ENCODE measurements at regions not wholly inside any gene's neighbourhood (a gene's known extent, or its start where the extent isn't known, plus 50 kb on each side); places are given as distances from the start of the nearest gene placed in this dataset.
"Not testable (repeated sequence)": the region's sequence is repeated elsewhere in the genome, so short reads cannot be mapped to it uniquely, and the experiment has no call there.

DNA sequence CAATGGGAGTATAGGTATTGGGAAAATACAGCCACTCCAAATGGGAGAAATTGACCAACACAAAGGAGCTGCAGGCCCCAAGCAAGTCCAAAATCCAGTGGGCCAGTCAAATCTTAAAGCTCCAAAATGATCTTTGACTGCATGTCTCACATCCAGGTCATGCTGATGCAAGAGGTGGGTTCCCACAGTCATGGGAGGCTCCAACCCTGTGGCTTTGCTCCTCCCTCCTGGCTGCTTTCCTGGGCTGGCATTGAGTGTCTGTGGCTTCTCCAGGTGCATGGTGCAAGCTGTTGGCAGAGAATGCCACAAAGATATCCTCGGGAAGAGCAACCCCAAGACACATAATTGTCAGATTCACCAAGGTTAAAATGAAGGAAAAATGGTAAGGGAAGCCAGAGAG lies 80.8 kb downstream of the IGLL5 start:
- Histone ChIP-seq H3K9me3 (ENCODE audit: control insufficient read depth in 2 of 2, low read length in 2 of 2) (no peaks in the 10 kb centered on the region), H3K27me3 (ENCODE audit: control insufficient read depth, insufficient read depth, low read length) (peaks cover 26% of the 10 kb centered on the region), H3K4me1 (ENCODE audit: control insufficient read depth, insufficient read depth, low read length, poor library complexity, severe bottlenecking) (no peaks in the 10 kb centered on the region), H3K27ac (ENCODE audit: insufficient read depth, low read length, poor library complexity, severe bottlenecking) (no peak overlapping the region), H3K36me3 (ENCODE audit: control insufficient read depth, insufficient read depth, low read length) (no peaks in the 10 kb centered on the region), H3K4me3 (ENCODE audit: low read depth, low read length) (no peak overlapping the region)
- Mint-ChIP-seq H3K9me3 (peaks cover 0 to 7% (median 1%) of the 10 kb centered on the region in 7 donors), H3K36me3 (no peaks in the 10 kb centered on the region), H3K4me3 (no peak overlapping the region), H3K27me3 (peaks cover 51% of the 10 kb centered on the region), H3K4me1 (no peaks in the 10 kb centered on the region), H3K27ac (no peak overlapping the region)
- no peak for DNase-seq
- ATAC-seq (ENCODE audit: low read depth in 2 of 2), result no peak

DNA sequence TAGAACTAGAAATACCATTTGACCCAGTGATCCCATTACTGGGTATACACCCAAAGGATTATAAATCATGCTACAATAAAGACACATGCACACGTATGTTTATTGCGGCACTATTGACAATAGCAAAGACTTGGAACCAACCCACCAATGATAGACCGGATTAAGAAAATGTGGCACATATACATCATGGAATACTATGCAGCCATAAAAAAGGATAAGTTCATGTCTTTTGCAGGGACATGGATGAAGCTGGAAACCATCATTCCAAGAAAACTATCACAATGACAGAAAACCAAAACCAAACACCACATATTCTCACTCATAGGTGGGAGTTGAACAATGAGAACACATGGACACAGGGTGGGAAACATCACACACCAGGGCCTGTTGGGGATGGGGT lies 85.0 kb downstream of the IGLL5 start:
- not testable (repeated sequence) for H3K4me3 ChIP-seq (ENCODE audit: low read depth, low read length); H3K36me3 Mint-ChIP-seq; H3K27ac ChIP-seq (ENCODE audit: insufficient read depth, low read length, poor library complexity, severe bottlenecking); H3K9me3 ChIP-seq (ENCODE audit: control insufficient read depth in 2 of 2, low read length in 2 of 2); H3K4me3 Mint-ChIP-seq; H3K4me1 Mint-ChIP-seq; H3K27ac Mint-ChIP-seq; H3K36me3 ChIP-seq (ENCODE audit: control insufficient read depth, insufficient read depth, low read length); ATAC-seq (ENCODE audit: low read depth in 2 of 2); DNase-seq; H3K9me3 Mint-ChIP-seq; H3K4me1 ChIP-seq (ENCODE audit: control insufficient read depth, insufficient read depth, low read length, poor library complexity, severe bottlenecking)
- H3K27me3 ChIP-seq (ENCODE audit: control insufficient read depth, insufficient read depth, low read length), result peaks cover 11% of the 10 kb centered on the region
- peaks cover 38% of the 10 kb centered on the region for H3K27me3 Mint-ChIP-seq

DNA sequence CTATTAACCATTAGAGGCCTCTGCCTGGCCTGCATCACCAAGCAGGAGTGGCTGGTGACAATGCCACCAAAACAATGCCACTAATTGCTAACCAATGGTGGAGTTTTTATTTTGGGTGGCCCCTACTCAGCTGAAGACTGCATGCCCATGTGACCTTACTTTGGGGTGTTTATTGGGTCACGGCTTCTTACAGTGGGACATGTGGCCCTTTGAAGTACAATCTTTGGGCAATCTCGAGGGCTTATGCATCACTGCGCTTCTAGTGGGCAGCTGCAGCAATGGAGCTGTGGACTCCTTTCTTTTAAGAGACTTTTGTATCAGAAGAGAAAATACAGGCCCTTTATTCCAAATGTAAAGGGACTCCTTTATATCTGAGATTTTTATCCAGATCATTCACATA lies 85.7 kb downstream of the IGLL5 start:
- Histone ChIP-seq H3K27ac (ENCODE audit: insufficient read depth, low read length, poor library complexity, severe bottlenecking) (no peak overlapping the region), H3K4me3 (ENCODE audit: low read depth, low read length) (no peak overlapping the region), H3K36me3 (ENCODE audit: control insufficient read depth, insufficient read depth, low read length) (no peaks in the 10 kb centered on the region), H3K27me3 (ENCODE audit: control insufficient read depth, insufficient read depth, low read length) (peaks cover 5% of the 10 kb centered on the region), H3K4me1 (ENCODE audit: control insufficient read depth, insufficient read depth, low read length, poor library complexity, severe bottlenecking) (no peaks in the 10 kb centered on the region), H3K9me3 (ENCODE audit: control insufficient read depth in 2 of 2, low read length in 2 of 2) (no peaks in the 10 kb centered on the region)
- Mint-ChIP-seq H3K9me3 (peaks cover 0 to 7% (median 1%) of the 10 kb centered on the region in 7 donors), H3K4me1 (no peaks in the 10 kb centered on the region), H3K27ac (no peak overlapping the region), H3K27me3 (peaks cover 35% of the 10 kb centered on the region), H3K4me3 (no peak overlapping the region), H3K36me3 (no peaks in the 10 kb centered on the region)
- ATAC-seq (ENCODE audit: low read depth in 2 of 2) (no peak), DNase-seq (no peak)

DNA sequence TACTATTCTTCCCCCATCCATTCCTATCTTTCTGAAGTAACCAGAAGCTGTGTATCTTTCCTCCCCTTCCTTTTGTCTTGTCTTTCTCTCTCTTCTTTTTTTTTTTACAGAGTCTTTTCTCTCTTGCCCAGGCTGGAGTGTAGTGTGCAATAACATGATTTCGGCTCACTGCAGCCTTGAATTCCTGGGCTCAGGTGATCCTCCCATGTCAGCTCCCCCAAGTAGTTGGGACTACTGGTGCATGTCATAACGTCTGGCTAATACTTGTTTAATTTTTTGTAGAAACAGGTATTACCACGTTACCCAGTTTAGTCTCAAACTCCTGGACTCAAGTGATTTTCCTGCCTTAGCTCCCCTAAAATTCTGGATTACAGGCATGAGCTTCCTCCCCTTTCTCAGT lies 86.5 kb downstream of the IGLL5 start:
- Mint-ChIP-seq H3K9me3 (peaks cover 0 to 7% (median 3%) of the 10 kb centered on the region in 7 donors), H3K4me3 (no peak overlapping the region), H3K27ac (no peak overlapping the region), H3K27me3 (peaks cover 32% of the 10 kb centered on the region), H3K36me3 (no peaks in the 10 kb centered on the region), H3K4me1 (no peaks in the 10 kb centered on the region)
- Histone ChIP-seq H3K9me3 (ENCODE audit: control insufficient read depth in 2 of 2, low read length in 2 of 2) (no peaks in the 10 kb centered on the region), H3K27me3 (ENCODE audit: control insufficient read depth, insufficient read depth, low read length) (peaks cover 7% of the 10 kb centered on the region), H3K27ac (ENCODE audit: insufficient read depth, low read length, poor library complexity, severe bottlenecking) (no peak overlapping the region), H3K36me3 (ENCODE audit: control insufficient read depth, insufficient read depth, low read length) (no peaks in the 10 kb centered on the region), H3K4me3 (ENCODE audit: low read depth, low read length) (no peak overlapping the region), H3K4me1 (ENCODE audit: control insufficient read depth, insufficient read depth, low read length, poor library complexity, severe bottlenecking) (no peaks in the 10 kb centered on the region)
- DNase-seq (no peak), ATAC-seq (ENCODE audit: low read depth in 2 of 2) (no peak)

DNA sequence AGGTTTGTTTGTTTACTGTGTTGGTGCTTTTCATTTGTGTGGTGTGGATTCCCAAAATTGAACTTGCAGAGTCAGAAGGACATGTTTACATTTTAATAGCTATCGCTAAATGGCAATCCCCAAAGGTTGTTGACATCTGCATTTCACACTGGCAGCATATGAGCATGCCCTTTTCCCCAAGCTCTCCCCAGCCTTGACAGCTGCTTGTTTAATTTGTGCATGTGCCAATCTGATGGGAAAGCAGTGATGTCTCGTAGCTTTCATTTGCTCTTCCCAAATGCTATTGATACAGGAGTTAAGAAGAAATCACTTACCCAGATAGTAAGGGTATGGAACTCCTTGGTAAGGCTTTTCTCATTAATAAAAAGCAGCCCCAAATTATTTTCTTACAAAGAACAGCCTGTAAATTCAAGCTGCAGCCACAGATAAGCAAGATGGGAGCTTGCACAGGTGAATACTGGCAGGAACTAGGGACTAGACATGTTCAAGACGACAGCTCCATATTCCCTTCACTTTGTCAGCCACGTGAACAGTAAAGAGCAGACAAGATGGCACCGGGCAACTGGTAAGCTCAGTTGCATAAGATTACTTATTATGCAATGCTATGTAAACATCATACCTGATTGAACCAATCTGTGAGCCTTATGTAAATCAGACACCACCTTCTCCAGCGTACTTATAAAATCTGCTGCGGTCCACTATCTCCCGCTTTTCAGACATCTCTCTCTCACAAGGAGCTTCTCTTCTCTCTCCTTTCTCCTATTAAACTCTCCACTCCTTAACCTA lies 87.4 kb downstream of the IGLL5 start:
- H3K9me3 Mint-ChIP-seq, result peaks cover 0 to 7% (median 3%) of the 10 kb centered on the region in 7 donors
- Histone ChIP-seq H3K36me3 (ENCODE audit: control insufficient read depth, insufficient read depth, low read length) (no peaks in the 10 kb centered on the region), H3K4me1 (ENCODE audit: control insufficient read depth, insufficient read depth, low read length, poor library complexity, severe bottlenecking) (no peaks in the 10 kb centered on the region), H3K27ac (ENCODE audit: insufficient read depth, low read length, poor library complexity, severe bottlenecking) (no peak overlapping the region), H3K9me3 (ENCODE audit: control insufficient read depth in 2 of 2, low read length in 2 of 2) (peaks cover 3 to 4% of the 10 kb centered on the region in 2 experiments), H3K4me3 (ENCODE audit: low read depth, low read length) (no peak overlapping the region), H3K27me3 (ENCODE audit: control insufficient read depth, insufficient read depth, low read length) (peaks cover 7% of the 10 kb centered on the region)
- ATAC-seq (ENCODE audit: low read depth in 2 of 2) (no peak), DNase-seq (no peak)
- no peaks in the 10 kb centered on the region for H3K36me3 Mint-ChIP-seq
- no peak overlapping the region for H3K4me3 Mint-ChIP-seq
- no peaks in the 10 kb centered on the region for H3K4me1 Mint-ChIP-seq
- no peak overlapping the region for H3K27ac Mint-ChIP-seq
- H3K27me3 Mint-ChIP-seq, result peaks cover 23% of the 10 kb centered on the region

DNA sequence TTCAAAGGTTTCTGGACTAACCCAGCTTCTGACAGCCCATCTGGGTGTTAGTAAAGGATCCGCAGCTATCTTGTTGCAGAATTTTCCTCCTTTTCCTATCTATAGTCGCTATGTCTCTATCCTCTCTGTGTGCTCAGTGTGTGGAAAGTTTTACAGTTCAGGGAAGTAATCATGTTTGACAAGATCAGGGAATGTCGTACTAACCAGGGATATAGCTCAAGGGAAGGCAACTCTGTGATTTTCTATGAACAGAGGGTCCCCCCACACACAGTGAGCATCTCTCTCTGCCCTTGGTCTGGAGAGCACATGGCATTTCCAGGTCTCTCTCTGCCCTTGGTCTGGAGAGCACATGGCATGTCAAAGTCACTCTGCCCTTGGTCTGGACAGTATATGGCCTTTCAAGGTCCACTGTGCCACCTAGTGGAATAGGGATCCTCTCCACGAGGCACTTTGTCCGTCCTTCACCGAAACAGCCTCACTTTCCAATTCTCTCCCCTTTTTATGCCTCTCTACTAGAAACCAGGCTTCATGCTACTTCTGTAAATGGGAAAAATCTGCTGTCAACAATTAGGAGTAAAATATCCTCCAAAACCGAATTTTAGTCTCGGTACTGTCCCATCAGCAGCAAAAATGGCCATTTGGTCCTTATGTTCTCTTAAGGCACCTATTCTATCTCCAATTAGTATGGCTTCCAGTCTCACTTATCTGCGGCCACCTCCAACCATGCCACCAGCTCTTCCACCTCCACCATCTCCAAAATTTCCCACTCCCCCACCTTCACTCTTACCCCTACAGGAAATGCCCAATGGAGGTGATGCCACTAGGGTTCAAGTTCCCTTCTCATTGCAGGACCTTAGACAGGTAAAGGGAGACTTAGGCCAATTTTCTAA lies 88.7 kb downstream of the IGLL5 start:
- no peak overlapping the region for H3K27ac Mint-ChIP-seq

DNA sequence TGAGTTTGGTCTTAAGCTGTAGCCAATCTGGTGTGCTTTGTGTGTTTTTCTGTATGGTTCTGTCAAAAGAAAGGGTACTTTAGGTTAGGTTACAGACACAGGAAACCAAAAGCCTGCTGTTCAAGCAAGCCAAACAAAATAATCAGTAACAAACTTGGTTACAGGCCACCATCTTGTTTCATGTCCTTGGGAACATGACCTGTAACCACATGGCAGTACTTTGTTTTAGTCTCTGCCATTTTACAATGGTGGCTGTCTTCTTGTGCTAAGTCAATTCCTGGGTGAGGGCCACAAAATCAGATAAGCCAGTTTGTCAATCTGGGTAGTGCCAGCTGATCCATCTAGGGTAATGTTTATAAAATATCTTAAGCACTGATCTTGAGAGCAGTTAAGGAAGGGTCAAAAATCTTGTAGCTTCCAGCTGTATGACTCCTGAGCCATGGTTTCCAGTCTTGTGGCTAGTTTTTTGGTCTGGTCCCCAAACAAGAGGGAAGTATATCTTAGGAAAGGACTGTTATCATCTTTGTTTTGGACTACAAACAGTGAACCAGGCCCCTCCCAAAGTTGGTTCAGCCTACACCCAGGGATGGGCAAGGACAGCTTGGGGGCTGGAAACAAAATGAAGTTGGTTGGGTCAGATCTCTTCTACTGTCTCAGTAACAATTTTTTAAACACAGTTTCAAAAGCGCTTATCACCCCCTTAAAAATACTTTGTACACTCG lies 90.0 kb downstream of the IGLL5 start:
- no peak for DNase-seq
- H3K27me3 Mint-ChIP-seq, result peaks cover 24% of the 10 kb centered on the region
- H3K9me3 ChIP-seq (ENCODE audit: control insufficient read depth in 2 of 2, low read length in 2 of 2), result peaks cover 5% of the 10 kb centered on the region in 2 experiments
- H3K4me1 ChIP-seq (ENCODE audit: control insufficient read depth, insufficient read depth, low read length, poor library complexity, severe bottlenecking), result no peaks in the 10 kb centered on the region
- no peaks in the 10 kb centered on the region for H3K36me3 ChIP-seq (ENCODE audit: control insufficient read depth, insufficient read depth, low read length)
- no peak for ATAC-seq (ENCODE audit: low read depth in 2 of 2)
- H3K27me3 ChIP-seq (ENCODE audit: control insufficient read depth, insufficient read depth, low read length), result peaks cover 7% of the 10 kb centered on the region
- no peaks in the 10 kb centered on the region for H3K4me1 Mint-ChIP-seq
- no peak overlapping the region for H3K27ac Mint-ChIP-seq
- peaks cover 0 to 9% (median 2%) of the 10 kb centered on the region in 7 donors for H3K9me3 Mint-ChIP-seq
- no peak overlapping the region for H3K4me3 Mint-ChIP-seq
- H3K4me3 ChIP-seq (ENCODE audit: low read depth, low read length), result no peak overlapping the region
- no peaks in the 10 kb centered on the region for H3K36me3 Mint-ChIP-seq
- H3K27ac ChIP-seq (ENCODE audit: insufficient read depth, low read length, poor library complexity, severe bottlenecking), result no peak overlapping the region

More for the DNA sequence above, 88.7 kb downstream of the IGLL5 start:
- peaks cover 5% of the 10 kb centered on the region in 2 experiments for H3K9me3 ChIP-seq (ENCODE audit: control insufficient read depth in 2 of 2, low read length in 2 of 2)
- ATAC-seq (ENCODE audit: low read depth in 2 of 2), result no peak
- no peaks in the 10 kb centered on the region for H3K36me3 ChIP-seq (ENCODE audit: control insufficient read depth, insufficient read depth, low read length)
- Mint-ChIP-seq H3K4me1 (no peaks in the 10 kb centered on the region), H3K36me3 (no peaks in the 10 kb centered on the region), H3K27me3 (peaks cover 21% of the 10 kb centered on the region), H3K9me3 (peaks cover 0 to 10% (median 3%) of the 10 kb centered on the region in 7 donors), H3K4me3 (no peak overlapping the region)
- peaks cover 7% of the 10 kb centered on the region for H3K27me3 ChIP-seq (ENCODE audit: control insufficient read depth, insufficient read depth, low read length)
- DNase-seq, result no peak
- H3K4me1 ChIP-seq (ENCODE audit: control insufficient read depth, insufficient read depth, low read length, poor library complexity, severe bottlenecking), result no peaks in the 10 kb centered on the region
- H3K4me3 ChIP-seq (ENCODE audit: low read depth, low read length), result no peak overlapping the region
- no peak overlapping the region for H3K27ac ChIP-seq (ENCODE audit: insufficient read depth, low read length, poor library complexity, severe bottlenecking)

Measured in CD4-positive, CD25-positive, alpha-beta regulatory T cell (primary cell).